ENCODE measurements at regions not wholly inside any gene's neighbourhood (a gene's known extent, or its start where the extent isn't known, plus 50 kb on each side); places are given as distances from the start of the nearest gene placed in this dataset.

GRCh38 chr16:54690710-54691109 lies 240.0 kb upstream of the IRX5 start:
- DNase-seq = no peak
- intact Hi-C loops (cut with DNase I) = no loop called here

DNA sequence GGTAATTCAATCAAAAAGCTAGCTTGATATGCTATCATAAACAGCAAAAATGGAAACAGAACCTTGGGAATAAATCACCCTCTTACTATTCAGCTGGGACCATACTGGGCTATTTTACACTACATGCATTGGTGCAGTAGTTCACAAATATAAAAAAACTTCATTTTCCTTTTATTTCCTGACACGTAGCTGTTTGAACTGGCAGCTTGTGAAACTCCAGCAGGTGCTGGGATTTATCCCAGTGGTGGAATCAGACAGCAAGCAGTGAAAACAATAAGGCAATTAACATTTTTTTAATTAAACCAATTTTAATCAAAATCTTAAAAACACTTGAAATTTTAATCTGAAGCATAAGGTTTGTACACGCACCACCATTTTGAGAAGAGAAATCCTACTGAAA lies 240.4 kb upstream of the IRX5 start:
- intact Hi-C loops (cut with DNase I) = no loop called here
- DNase-seq = no peak

DNA sequence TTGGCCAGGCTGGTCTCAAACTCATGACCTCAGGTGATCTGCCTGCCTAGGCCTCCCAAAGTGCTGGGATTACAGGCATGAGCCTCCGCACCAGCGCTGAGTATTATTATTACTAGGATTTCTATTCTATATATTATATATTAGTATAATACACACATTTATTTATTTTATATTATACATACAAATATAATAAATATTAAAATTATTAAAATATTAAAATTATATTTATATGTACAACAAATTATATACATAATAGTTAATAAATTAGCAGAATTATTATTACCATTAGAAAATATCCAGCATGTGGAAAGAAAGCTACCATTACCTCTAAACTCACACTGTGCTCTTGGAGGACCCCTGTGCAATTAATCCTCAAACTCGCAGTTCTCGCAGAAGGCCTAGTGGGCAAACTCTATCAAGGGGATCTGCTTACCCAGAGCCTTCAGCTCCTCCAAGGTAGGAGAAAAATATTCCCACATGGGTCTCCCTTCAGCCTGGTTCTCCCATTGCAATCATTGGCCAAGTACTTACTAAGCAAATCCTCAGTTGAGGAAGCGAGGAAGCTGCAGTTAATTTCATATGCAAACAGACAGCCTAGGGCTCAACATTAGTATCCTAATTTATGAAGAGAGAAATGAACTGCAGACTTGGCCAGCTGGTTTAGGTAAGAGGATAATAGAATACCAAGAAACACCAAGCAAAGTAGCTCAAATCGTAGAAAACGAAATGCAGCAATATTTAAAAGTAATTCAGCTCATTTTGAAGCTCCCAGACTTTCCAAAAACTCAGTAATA lies 241.4 kb upstream of the IRX5 start:
- intact Hi-C loops (cut with DNase I) = no loop called here
- no peak for DNase-seq

DNA sequence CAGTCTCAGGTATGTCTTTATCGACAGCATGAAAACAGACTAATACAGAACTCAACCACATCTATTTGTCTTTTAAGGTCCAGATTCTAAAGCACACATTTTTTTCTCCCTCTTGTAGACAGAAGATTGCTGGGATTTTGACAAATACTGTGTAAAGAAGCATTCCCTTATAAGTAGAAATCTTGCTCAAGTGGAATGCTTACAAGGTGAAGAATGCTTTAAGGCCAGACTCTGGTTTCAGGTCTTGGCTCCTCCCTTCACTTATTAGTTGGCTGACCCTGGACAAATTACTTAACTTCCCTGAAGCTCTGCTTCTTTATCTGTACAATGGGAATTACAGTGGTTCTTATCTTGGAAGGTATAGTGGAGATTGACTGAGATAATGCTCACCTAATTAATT lies 242.3 kb upstream of the IRX5 start:
- intact Hi-C loops (cut with DNase I) = no loop called here
- no peak for DNase-seq

DNA sequence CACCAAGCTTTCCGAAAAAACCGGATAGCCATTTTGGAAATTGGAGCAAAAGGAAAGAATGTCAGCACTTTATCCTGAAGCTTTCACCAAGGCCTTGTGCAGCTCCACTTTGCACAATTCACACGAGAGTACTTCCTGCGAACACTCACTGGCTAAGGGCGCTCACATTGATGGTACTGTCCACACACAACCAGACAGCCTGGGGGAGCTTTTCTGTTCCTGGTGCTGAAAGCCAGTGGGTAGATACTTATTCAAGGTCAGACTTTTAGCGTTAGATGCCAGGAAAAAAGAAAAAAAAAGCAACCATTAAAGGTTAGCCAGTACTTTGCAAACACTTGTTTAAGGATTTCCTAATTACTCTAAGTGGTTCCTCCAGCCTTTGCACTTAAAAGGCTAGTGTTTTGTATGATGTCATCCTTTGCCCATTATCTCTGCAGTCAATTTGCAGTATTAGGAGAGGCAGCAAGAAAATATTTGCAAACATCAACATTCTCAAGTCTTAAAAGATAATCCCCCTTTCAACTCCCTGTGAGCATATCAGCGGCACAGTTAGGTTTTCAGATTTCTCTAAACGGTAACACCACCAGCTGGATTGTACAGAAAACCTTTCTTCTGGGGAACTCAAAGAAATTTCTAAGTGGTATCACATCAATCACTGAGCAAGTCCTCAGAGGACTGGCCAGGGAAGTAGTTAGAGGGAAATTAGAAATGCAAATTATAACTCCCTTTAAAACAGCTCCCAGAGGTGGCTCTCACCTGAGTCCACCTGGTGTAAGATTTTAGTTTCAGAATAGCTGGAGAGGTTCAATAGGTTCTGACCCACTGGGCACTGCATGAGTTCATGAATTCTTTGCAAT lies 243.4 kb upstream of the IRX5 start:
- intact Hi-C loops (cut with DNase I) = no loop called here
- DNase-seq = no peak

DNA sequence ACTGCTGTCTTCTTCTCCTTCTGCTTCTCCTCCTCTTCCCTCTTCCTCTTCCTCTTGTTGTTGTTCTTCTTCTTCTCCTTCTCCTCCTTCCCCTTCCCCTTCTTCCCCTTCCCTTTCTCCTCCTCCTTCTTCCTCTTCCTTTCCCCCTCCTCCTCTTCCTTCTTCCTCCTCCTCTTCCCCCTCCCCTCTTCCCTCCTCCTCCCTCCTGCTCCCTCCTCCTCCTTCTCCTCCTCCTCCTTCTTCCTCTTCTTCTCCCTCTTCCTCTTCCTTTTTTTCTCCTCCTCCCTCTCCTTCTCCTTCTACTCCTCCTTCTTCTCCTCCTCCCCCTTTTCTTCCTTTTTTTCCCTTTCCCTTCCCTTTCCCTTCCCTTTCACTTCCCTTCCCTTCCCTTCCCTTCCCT lies 245.0 kb upstream of the IRX5 start:
- intact Hi-C loops (cut with DNase I) = no loop called here
- no peak for DNase-seq

DNA sequence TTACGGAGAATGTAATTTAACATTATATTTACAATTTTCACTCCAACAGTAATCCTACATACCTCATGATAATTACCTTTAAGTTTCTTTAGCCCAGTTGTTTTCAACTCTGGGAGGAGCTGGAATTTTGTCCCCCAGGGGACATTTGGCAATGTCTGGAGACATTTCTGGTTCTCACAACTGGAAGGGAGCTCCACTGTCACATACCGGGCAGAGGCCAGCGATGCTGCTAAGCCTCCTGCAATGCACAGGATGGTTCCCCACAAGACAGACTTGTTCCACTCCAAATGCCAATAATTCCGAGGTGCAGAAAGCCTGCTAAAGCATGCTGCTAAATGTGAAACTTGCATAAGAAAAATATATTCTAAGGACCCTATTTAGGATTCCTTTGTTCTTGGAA lies 251.1 kb upstream of the IRX5 start:
- intact Hi-C loops (cut with DNase I) = no loop called here
- no peak for DNase-seq

DNA sequence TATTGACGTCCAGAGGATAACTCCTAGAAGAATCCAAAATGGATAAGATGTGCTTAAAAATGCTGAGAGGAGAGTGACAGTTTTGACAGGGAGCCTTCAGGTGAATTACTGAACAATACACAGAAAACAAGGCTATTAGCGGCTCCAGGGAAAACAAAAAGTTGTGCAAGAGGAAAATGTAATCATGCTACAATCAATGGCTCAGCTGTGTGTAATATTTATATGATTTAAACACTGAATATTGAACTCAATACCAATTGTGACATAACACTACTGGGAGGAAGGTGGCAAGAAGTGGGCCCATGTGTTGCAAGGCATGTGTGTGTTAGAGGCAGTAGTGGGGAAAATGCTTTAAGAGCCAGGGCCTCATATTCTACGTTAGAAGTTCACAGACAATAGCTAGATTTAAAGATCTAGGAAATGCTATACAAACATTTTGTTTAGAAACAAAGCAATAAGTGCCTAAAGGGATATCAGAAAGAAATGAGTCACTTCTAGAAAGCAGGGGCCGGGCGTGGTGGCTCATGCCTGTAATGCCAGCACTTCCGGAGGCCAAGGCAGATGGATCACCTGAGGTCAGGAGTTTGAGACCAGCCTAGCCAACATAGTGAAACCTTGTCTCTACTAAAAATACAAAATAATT lies 253.2 kb upstream of the IRX5 start:
- intact Hi-C loops (cut with DNase I) = no loop called here
- no peak for DNase-seq

DNA sequence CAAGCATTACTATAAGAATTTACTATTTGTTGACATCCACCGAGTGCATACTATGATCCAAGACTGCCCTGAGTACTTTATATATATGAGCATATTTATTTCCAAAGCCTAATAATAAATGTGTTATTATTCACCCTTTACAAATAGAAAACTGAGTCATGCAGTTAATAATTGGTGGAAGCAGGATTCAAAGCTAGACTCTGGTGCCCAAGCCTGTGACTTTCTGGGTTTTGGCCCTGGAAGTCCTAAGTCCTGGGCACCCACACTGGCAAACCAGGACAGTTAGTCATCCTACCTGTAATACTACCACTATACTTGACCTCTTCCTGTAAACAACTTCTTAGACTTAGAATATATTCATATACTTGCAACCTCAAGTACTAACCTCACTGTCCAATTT lies 257.4 kb upstream of the IRX5 start:
- no peak for DNase-seq
- intact Hi-C loops (cut with DNase I) = no loop called here

- intact Hi-C loops (cut with DNase I) = no loop called here
- DNase-seq = no peak
Observed at GRCh38 chr16:54672500-54672899, 258.2 kb upstream of the IRX5 start.

DNA sequence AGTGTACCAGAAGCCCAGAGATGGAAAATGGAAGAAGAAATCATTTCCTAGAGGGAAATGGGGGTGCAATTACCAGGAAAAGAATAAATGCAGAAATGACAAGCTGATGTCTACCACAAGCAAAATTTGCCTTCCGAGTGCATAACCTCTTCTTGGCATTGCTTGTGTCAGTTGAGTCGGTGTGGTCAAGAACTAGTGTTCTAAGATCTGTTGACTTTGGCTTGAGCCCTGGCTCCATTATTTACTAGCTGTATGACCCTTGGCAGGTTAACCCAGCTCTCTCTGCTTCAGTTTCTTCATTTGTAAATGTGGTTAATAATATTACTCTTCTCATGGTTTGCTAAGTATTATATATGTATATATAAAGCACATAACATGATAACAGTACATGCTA lies 273.0 kb upstream of the IRX5 start:
- intact Hi-C loops (cut with DNase I) = no loop called here
- DNase-seq = no peak

GRCh38 chr16:54657058-54657708 lies 273.5 kb upstream of the IRX5 start:
- no peak for DNase-seq
- intact Hi-C loops (cut with DNase I) = no loop called here

DNA sequence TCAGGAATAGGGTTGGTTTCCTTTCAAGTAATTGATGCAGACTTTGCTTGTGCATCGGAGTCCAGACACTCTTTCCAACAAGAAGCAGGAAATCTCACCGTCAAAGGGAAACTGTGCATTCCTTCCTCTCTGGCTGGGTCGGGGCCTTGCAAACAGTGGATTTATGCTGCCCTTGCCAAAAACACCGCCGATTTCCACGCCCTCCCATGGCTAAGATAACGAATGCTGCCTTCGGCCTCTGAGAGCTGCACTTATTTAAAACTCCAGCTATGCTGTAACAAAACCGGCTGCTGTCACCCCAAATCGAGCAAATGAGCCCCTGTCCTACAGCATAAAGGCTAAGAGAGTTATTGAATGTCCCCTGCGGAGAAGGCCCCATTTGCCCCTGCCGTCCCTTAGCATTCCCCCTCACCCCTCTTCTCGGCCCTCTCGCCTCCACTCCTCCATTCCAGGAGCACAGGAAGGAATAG lies 275.5 kb upstream of the IRX5 start:
- DNase-seq = peak in 2 of 42 donors; percentile 5 to 7
- intact Hi-C loops (cut with DNase I) = no loop called here

DNA sequence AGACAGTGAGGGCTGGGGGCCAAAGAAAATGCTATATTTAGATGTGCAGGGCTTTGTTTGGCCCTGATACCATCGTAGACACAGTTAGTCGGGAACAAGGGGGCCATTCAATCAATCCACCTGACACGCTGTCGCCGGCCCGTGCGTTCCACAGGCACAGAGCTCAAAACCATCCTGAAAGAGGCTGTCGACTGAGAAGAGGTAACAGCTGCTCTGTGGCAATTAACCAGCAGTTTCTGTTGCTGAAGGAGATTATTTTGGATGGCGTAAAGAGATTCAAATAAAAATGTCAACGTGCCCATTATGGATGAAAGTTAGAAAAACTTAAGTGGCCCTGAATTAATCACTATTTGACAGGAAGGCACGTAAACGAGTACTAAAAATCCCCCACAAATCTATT lies 276.2 kb upstream of the IRX5 start:
- intact Hi-C loops (cut with DNase I) = no loop called here
- no peak for DNase-seq

GRCh38 chr16:54652201-54652770 lies 278.4 kb upstream of the IRX5 start:
- DNase-seq = no peak
- intact Hi-C loops (cut with DNase I) = no loop called here

DNA sequence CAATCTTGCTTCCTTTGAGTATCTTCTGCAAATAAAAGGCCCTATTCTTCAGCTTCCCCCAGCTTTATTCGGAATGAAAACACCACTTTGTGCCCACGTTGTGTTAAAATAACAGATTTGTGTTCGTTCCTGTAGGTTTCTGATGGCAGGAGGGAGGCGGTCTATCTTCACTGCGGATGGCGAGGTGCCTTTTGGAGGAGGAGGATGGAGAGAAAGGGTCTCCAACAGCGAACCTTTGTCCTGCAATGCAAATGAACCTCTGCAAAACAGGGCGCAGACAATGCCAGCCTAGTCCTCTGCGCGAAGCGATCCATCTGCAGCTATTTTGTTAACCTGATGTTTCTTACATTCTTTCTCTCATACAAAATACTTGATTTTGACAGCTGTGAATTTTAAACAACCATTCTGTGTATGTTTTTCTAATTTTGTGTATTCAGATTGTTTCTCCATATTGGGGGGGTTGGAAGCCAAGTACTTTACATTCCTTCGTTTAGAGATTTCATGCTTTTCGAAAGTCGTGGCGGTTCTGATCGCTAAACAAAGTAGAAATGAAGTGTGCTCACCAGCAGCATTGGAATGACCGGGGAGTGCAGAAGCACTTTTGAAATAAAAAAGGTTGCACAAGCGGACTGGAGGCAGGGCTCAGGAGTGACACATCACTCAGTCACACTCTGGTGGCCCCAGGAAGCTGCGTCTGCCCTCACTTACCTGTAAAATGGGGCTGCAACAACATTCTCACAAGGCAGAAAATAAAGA lies 279.0 kb upstream of the IRX5 start:
- intact Hi-C loops (cut with DNase I) = no loop called here
- DNase-seq = peak in 13 of 42 donors; percentile 3 to 49 (median 23)

- intact Hi-C loops (cut with DNase I) = no loop called here
- no peak for DNase-seq
Observed at GRCh38 chr16:54649876-54650275, 280.8 kb upstream of the IRX5 start.

DNA sequence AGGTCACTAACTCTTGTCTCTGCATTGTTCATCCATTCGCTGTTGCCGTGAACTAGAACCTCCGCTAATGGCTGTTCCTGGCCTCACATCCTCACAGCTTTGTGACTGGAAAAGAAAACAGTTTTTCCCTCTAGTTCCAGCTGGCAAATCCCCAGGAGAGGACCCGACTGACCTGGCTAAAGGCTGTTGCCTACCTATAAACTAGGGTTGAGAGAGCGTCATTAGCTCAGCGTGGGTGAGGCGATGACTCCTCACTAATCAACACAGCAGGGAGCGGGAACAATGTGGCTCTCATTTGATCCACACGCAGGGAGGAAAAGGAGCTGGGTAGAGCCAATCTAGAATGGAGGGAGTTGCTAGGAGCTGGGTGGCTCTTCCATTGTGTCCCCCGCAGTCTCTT lies 282.1 kb upstream of the IRX5 start:
- DNase-seq = no peak
- intact Hi-C loops (cut with DNase I) = no loop called here

All from head of caudate nucleus (tissue), 42 donors.